Osteoblast (primary cell): ENCODE measurements at regions not wholly inside any gene's neighbourhood (a gene's known extent, or its start where the extent isn't known, plus 50 kb on each side); places are given as distances from the start of the nearest gene placed in this dataset.

Experiments used
- DNase-seq: peaks from one replicate; pipeline ENCODE4 v3.0.0; 2011; ENCODE audit warnings: low spot score, mixed read lengths; ENCODE audit not compliant: insufficient read length; ENCODE audit errors: missing footprints
- H2AFZ ChIP-seq: 2 replicates; pipeline ENCODE4 v1.6.0; 2011; ENCODE audit warnings: mild to moderate bottlenecking, low read length
- H3K27ac ChIP-seq: 2 replicates; pipeline ENCODE4 v1.5.1; 2011; ENCODE audit warnings: mild to moderate bottlenecking, low read depth, low read length, moderate library complexity
- H3K27me3 ChIP-seq: 2 replicates; pipeline ENCODE4 v1.6.0; 2012; ENCODE audit warnings: mild to moderate bottlenecking, control low read depth, inconsistent platforms, low read length, moderate library complexity; ENCODE audit not compliant: insufficient read depth
- H3K36me3 ChIP-seq: 2 replicates; pipeline ENCODE4 v1.5.1; 2011; ENCODE audit warnings: mild to moderate bottlenecking, low read length, control low read depth, moderate library complexity; ENCODE audit not compliant: insufficient read depth
- H3K4me1 ChIP-seq: 2 replicates; pipeline ENCODE4 v1.5.1; 2011; ENCODE audit warnings: mild to moderate bottlenecking, low read length, control low read depth, moderate library complexity; ENCODE audit not compliant: insufficient read depth
- H3K4me2 ChIP-seq: 2 replicates; pipeline ENCODE4 v1.6.0; 2011; ENCODE audit warnings: mild to moderate bottlenecking, low read length; ENCODE audit not compliant: insufficient read depth
- H3K4me3 ChIP-seq: fragments of 200-600 bp; sonication (generic); 3 replicates; pipeline ENCODE4 v1.5.1; 2012; ENCODE audit warnings: mild to moderate bottlenecking, low read length, inconsistent platforms; ENCODE audit not compliant: insufficient read depth
- H3K79me2 ChIP-seq: 2 replicates; pipeline ENCODE4 v1.6.0; 2012; ENCODE audit warnings: mild to moderate bottlenecking, low read length, control low read depth, inconsistent platforms; ENCODE audit not compliant: insufficient read depth
- H3K9me3 ChIP-seq: 2 replicates; pipeline ENCODE4 v1.5.1; 2011; ENCODE audit warnings: low read depth, low read length, control low read depth
- H4K20me1 ChIP-seq: 2 replicates; pipeline ENCODE4 v1.6.0; 2012; ENCODE audit warnings: mild to moderate bottlenecking, low read length, control low read depth; ENCODE audit not compliant: insufficient read depth
- CTCF ChIP-seq: IDR thresholded peaks from 2 replicates; pipeline ENCODE4 v1.5.1; 2011; ENCODE audit warnings: mild to moderate bottlenecking, low read depth, low read length, moderate library complexity; ENCODE audit errors: extremely low read depth

DNA sequence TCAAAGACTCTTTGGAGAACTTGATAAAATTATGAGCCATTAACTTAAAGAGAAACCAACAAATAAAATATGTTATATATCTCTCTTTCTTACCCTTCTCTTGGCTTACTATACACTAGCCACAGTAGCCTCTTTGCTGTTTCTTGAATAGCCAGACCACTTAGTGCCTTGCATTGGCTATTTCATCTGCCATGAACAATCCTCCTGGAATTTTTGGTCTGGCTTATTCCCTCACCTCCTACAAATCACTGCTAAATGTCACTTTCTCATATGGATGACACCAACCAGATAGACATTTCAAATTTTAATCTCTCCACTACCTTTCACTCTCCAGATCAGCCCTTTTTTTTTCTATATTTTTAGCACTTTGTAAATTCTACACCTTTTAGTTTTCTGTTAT lies 1581.7 kb downstream of the EFNA5 start:
- Histone ChIP-seq H3K27me3 (no peaks in the 10 kb centered on the region), H3K4me3 (no peak overlapping the region), H3K9me3 (no peaks in the 10 kb centered on the region), H3K4me2 (no peak overlapping the region), H3K27ac (no peak overlapping the region), H3K79me2 (no peaks in the 10 kb centered on the region), H3K4me1 (no peaks in the 10 kb centered on the region), H4K20me1 (no peaks in the 10 kb centered on the region), H3K36me3 (no peaks in the 10 kb centered on the region), H2AFZ (no peak overlapping the region)
- no peak for TF ChIP-seq CTCF
- DNase-seq = no peak

- no peaks in the 10 kb centered on the region for H3K4me1 ChIP-seq
- no peaks in the 10 kb centered on the region for H3K9me3 ChIP-seq
- H3K27me3 ChIP-seq = no peaks in the 10 kb centered on the region
- no peak for TF ChIP-seq CTCF
- no peak overlapping the region for H3K27ac ChIP-seq
- DNase-seq = no peak
- no peak overlapping the region for H3K4me3 ChIP-seq
- no peak overlapping the region for H2AFZ ChIP-seq
- H3K79me2 ChIP-seq = no peaks in the 10 kb centered on the region
- H3K4me2 ChIP-seq = no peak overlapping the region
- H4K20me1 ChIP-seq = no peaks in the 10 kb centered on the region
- H3K36me3 ChIP-seq = no peaks in the 10 kb centered on the region
Measured at GRCh38 chr5:106088462-106088861, 1582.3 kb downstream of the EFNA5 start.

DNA sequence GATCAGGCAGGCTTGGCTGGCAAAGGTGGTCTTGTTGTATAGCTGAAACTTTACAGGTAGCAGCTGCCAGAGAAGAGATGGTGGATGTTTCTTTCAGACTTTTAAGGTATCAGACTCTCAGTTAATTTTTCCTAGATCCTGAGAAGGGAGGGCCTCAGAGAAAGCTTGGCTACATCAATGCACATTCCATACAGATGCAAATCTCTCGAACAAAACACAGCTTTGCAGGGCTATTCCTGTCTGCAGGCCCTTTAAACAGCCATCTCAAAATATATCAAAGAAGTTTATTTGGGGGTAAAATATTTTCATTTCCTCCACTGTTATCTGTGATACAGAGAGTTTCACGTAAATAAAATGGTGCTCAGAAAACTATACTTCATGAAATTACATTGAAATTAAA lies 1584.4 kb downstream of the EFNA5 start:
- no peak overlapping the region for H3K27ac ChIP-seq
- no peak overlapping the region for H2AFZ ChIP-seq
- H3K4me3 ChIP-seq = no peak overlapping the region
- H3K4me2 ChIP-seq = no peak overlapping the region
- no peak for DNase-seq
- no peaks in the 10 kb centered on the region for H3K36me3 ChIP-seq
- H3K79me2 ChIP-seq = no peaks in the 10 kb centered on the region
- no peaks in the 10 kb centered on the region for H3K4me1 ChIP-seq
- H3K9me3 ChIP-seq = no peaks in the 10 kb centered on the region
- H4K20me1 ChIP-seq = no peaks in the 10 kb centered on the region
- no peaks in the 10 kb centered on the region for H3K27me3 ChIP-seq
- no peak for TF ChIP-seq CTCF

DNA sequence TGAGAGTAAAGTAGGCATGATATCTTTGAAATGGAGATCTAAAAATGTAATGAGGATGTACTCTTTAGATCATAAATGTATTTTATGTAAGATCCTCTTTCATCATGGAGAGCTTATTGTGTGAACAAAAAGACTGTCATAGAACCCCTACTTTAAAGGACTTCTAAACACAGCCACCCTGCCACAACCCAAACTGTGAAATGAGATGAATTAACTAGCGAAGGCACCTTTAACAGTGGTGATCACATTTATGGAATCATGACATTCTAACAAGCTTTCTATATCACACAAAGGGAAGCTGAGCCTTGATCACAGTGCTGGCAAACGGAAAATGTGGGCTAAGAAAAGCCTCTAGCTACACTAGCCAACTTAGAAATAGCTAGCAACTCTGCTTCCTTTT lies 1585.2 kb downstream of the EFNA5 start:
- Histone ChIP-seq H4K20me1 (no peaks in the 10 kb centered on the region), H3K27ac (no peak overlapping the region), H3K79me2 (no peaks in the 10 kb centered on the region), H3K4me2 (no peak overlapping the region), H3K9me3 (no peaks in the 10 kb centered on the region), H3K4me3 (no peak overlapping the region), H3K36me3 (no peaks in the 10 kb centered on the region), H2AFZ (no peak overlapping the region), H3K4me1 (no peaks in the 10 kb centered on the region), H3K27me3 (no peaks in the 10 kb centered on the region)
- no peak for TF ChIP-seq CTCF
- DNase-seq = no peak
